GM23338 (cell line): ENCODE measurements at regions not wholly inside any gene's neighbourhood (a gene's known extent, or its start where the extent isn't known, plus 50 kb on each side); places are given as distances from the start of the nearest gene placed in this dataset.

Source experiments
- ATAC-seq: fragments of 200-7000 bp; cut with Tn5 transposase; 3 replicates; pipeline ENCODE4 v1.9.1; 2020
- DNase-seq: peaks from one replicate; pipeline ENCODE4 v3.0.0-alpha.2; 2015; ENCODE audit warnings: low spot score
- H2AFZ ChIP-seq: fragments of 200-600 bp; sonication (generic); 2 replicates; pipeline ENCODE4 v1.8.0; 2016; ENCODE audit warnings: antibody characterized with exemption, mild to moderate bottlenecking, moderate library complexity
- H3F3A ChIP-seq: fragments of 200-600 bp; sonication (generic); replicated peaks from 2 replicates; pipeline ENCODE4 v1.8.0; 2017; ENCODE audit warnings: antibody characterized with exemption, mixed run types, low read depth
- H3K27ac ChIP-seq: fragments of 200-600 bp; sonication (generic); 2 replicates; pipeline ENCODE4 v1.6.1; 2016; ENCODE audit warnings: low read depth
- H3K27me3 ChIP-seq: fragments of 200-600 bp; sonication (generic); 2 replicates; pipeline ENCODE4 v1.8.0; 2016; ENCODE audit warnings: mild to moderate bottlenecking, mixed run types, moderate library complexity; ENCODE audit not compliant: insufficient read depth
- H3K36me3 ChIP-seq: fragments of 200-600 bp; sonication (generic); 2 replicates; pipeline ENCODE4 v1.8.0; 2016; ENCODE audit warnings: mild to moderate bottlenecking; ENCODE audit not compliant: insufficient read depth
- H3K4me1 ChIP-seq: fragments of 200-600 bp; sonication (generic); 2 replicates; pipeline ENCODE4 v1.8.0; 2016; ENCODE audit warnings: mild to moderate bottlenecking, moderate library complexity; ENCODE audit not compliant: insufficient read depth
- H3K4me2 ChIP-seq: fragments of 200-600 bp; sonication (generic); 2 replicates; pipeline ENCODE4 v1.7.1; 2017; ENCODE audit warnings: mixed run types
- H3K4me3 ChIP-seq: fragments of 200-600 bp; sonication (generic); 2 replicates; pipeline ENCODE4 v1.6.1; 2016; ENCODE audit warnings: mixed run types
- H3K79me2 ChIP-seq: fragments of 200-600 bp; sonication (generic); replicated peaks from 2 replicates; pipeline ENCODE4 v1.8.0; 2017; ENCODE audit warnings: mild to moderate bottlenecking; ENCODE audit not compliant: insufficient read depth
- H3K9me2 ChIP-seq: fragments of 200-600 bp; sonication (generic); 2 replicates; pipeline ENCODE4 v1.8.0; 2017; ENCODE audit not compliant: insufficient read depth
- H4K20me1 ChIP-seq: fragments of 200-600 bp; sonication (generic); replicated peaks from 2 replicates; pipeline ENCODE4 v1.8.0; 2017; ENCODE audit warnings: mild to moderate bottlenecking; ENCODE audit not compliant: insufficient read depth
- H3K27ac Mint-ChIP-seq: 2 replicates; pipeline ENCODE4 v1.8.0; 2020; ENCODE audit warnings: inconsistent platforms, mild to moderate bottlenecking, moderate library complexity, mixed read lengths
- H3K27me3 Mint-ChIP-seq: 3 replicates; pipeline ENCODE4 v1.8.0; 2022; ENCODE audit warnings: low read depth, mild to moderate bottlenecking, moderate library complexity, mixed read lengths, inconsistent platforms; ENCODE audit not compliant: insufficient read depth, poor library complexity
- H3K36me3 Mint-ChIP-seq: 3 replicates; pipeline ENCODE4 v1.8.0; 2021; ENCODE audit warnings: low read depth, mild to moderate bottlenecking, inconsistent platforms, moderate library complexity, mixed read lengths
- H3K4me1 Mint-ChIP-seq: 3 replicates; pipeline ENCODE4 v1.8.0; 2020; ENCODE audit warnings: mild to moderate bottlenecking, inconsistent platforms, mixed read lengths
- H3K4me3 Mint-ChIP-seq: 3 replicates; pipeline ENCODE4 v1.8.0; 2021; ENCODE audit warnings: moderate library complexity, mild to moderate bottlenecking, inconsistent platforms, mixed read lengths
- H3K9me3 Mint-ChIP-seq: 3 replicates; pipeline ENCODE4 v1.8.0; 2020; ENCODE audit warnings: moderate library complexity, mild to moderate bottlenecking, inconsistent platforms, mixed read lengths
- CREB1 ChIP-seq: fragments of 250-450 bp; sonication (Bioruptor Pico); IDR thresholded peaks from 2 replicates; pipeline ENCODE4 v1.5.0; 2020; ENCODE audit warnings: low read depth, mild to moderate bottlenecking, moderate library complexity
- ETS1 ChIP-seq: IDR thresholded peaks from 2 replicates; pipeline ENCODE4 v1.6.1; 2016; ENCODE audit warnings: antibody characterized with exemption
- EZH2 ChIP-seq: fragments of 200-600 bp; sonication (generic); IDR thresholded peaks from one replicate; pipeline ENCODE4 v1.8.0; 2017; ENCODE audit warnings: antibody characterized with exemption, mild to moderate bottlenecking, low read depth; ENCODE audit not compliant: unreplicated experiment
- EZH2phosphoT487 ChIP-seq: fragments of 200-600 bp; sonication (generic); IDR thresholded peaks from one replicate; pipeline ENCODE4 v1.8.1; 2018; ENCODE audit warnings: antibody characterized with exemption; ENCODE audit not compliant: unreplicated experiment
- JUNB ChIP-seq: IDR thresholded peaks from one replicate; pipeline ENCODE4 v1.6.1; 2016; ENCODE audit warnings: antibody characterized with exemption; ENCODE audit not compliant: unreplicated experiment
- NANOG ChIP-seq: IDR thresholded peaks from 2 replicates; pipeline ENCODE4 v1.6.1; 2016; ENCODE audit warnings: antibody characterized with exemption, borderline replicate concordance
- POLR2AphosphoS5 ChIP-seq: IDR thresholded peaks from 2 replicates; pipeline ENCODE4 v1.6.1; 2016; ENCODE audit warnings: antibody characterized with exemption, low read depth
- STAT1 ChIP-seq: IDR thresholded peaks from one replicate; pipeline ENCODE4 v1.6.1; 2016; ENCODE audit warnings: antibody characterized with exemption; ENCODE audit not compliant: unreplicated experiment
- ZNF114 ChIP-seq: fragments of 250-450 bp; sonication (Bioruptor Pico); IDR thresholded peaks from 2 replicates; pipeline ENCODE4 v1.5.0; 2020; ENCODE audit warnings: mild to moderate bottlenecking, moderate library complexity
- ZNF331 ChIP-seq: fragments of 250-450 bp; sonication (Bioruptor Pico); IDR thresholded peaks from 2 replicates; pipeline ENCODE4 v1.5.0; 2020; ENCODE audit warnings: low read depth, mild to moderate bottlenecking, moderate library complexity
- ZNF462 ChIP-seq: fragments of 250-450 bp; sonication (Bioruptor Pico); IDR thresholded peaks from 2 replicates; pipeline ENCODE4 v1.5.0; 2020; ENCODE audit warnings: mild to moderate bottlenecking, moderate library complexity
- TF ChIP-seq, protein P1 (sequence below): IDR thresholded peaks from one replicate; pipeline ENCODE4 v1.6.1; 2018; ENCODE audit warnings: antibody characterized with exemption; ENCODE audit not compliant: unreplicated experiment
- TF ChIP-seq, protein P2 (sequence below), 2 experiments: fragments of 200-600 bp in 1 of 2; sonication (generic) in 1 of 2; conservative IDR thresholded peaks; 2 replicates each; pipeline versions ENCODE4 v1.5.1 to v1.6.1; 2016 to 2017; ENCODE audit warnings: antibody characterized with exemption in 2 of 2, low read depth in 2 of 2, mild to moderate bottlenecking in 2 of 2, moderate library complexity in 1 of 2

DNA sequence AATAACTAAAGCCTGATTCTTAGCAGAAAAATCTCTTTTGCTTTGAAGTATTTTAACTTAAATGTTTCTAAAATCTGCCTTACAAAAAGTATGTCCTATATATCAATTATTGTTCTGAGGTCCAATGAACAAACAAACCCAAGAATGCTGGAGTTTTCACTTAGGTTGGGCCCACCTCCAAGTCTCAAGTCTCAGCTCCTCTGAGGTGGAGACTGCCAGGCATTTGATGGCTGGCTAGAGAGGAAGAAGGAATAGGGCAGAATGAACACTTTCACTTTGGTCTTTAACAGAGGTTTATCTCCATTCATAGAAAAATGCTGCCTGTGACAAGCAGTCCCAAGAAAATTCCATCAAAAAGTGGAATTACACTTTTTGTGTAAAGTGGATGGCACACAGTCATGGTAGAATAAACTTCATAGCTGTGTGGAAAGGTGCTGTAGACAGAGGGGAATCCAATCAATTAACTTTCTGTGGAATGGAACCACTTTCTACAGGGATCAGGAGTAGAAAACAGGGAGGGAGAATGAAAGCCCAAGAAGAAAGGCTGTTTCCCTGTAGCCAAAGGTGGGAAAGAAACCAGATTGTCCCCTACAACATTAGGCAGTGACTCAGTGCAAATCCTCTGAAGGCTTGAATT, 349.4 kb upstream of the RUNX1 start:
- Mint-ChIP-seq H3K27ac (no peak overlapping the region), H3K9me3 (no peaks in the 10 kb centered on the region), H3K4me1 (peaks cover 23% of the 10 kb centered on the region), H3K4me3 (no peak overlapping the region), H3K27me3 (no peaks in the 10 kb centered on the region), H3K36me3 (no peaks in the 10 kb centered on the region)
- no peak overlapping the region for H3K27ac ChIP-seq
- ATAC-seq = no peak
- TF ChIP-seq JUNB = no peak
- TF ChIP-seq, protein P1, sequence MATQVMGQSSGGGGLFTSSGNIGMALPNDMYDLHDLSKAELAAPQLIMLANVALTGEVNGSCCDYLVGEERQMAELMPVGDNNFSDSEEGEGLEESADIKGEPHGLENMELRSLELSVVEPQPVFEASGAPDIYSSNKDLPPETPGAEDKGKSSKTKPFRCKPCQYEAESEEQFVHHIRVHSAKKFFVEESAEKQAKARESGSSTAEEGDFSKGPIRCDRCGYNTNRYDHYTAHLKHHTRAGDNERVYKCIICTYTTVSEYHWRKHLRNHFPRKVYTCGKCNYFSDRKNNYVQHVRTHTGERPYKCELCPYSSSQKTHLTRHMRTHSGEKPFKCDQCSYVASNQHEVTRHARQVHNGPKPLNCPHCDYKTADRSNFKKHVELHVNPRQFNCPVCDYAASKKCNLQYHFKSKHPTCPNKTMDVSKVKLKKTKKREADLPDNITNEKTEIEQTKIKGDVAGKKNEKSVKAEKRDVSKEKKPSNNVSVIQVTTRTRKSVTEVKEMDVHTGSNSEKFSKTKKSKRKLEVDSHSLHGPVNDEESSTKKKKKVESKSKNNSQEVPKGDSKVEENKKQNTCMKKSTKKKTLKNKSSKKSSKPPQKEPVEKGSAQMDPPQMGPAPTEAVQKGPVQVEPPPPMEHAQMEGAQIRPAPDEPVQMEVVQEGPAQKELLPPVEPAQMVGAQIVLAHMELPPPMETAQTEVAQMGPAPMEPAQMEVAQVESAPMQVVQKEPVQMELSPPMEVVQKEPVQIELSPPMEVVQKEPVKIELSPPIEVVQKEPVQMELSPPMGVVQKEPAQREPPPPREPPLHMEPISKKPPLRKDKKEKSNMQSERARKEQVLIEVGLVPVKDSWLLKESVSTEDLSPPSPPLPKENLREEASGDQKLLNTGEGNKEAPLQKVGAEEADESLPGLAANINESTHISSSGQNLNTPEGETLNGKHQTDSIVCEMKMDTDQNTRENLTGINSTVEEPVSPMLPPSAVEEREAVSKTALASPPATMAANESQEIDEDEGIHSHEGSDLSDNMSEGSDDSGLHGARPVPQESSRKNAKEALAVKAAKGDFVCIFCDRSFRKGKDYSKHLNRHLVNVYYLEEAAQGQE = no peak
- TF ChIP-seq ZNF462 = no peak
- no peak for TF ChIP-seq ETS1
- TF ChIP-seq, protein P2, sequence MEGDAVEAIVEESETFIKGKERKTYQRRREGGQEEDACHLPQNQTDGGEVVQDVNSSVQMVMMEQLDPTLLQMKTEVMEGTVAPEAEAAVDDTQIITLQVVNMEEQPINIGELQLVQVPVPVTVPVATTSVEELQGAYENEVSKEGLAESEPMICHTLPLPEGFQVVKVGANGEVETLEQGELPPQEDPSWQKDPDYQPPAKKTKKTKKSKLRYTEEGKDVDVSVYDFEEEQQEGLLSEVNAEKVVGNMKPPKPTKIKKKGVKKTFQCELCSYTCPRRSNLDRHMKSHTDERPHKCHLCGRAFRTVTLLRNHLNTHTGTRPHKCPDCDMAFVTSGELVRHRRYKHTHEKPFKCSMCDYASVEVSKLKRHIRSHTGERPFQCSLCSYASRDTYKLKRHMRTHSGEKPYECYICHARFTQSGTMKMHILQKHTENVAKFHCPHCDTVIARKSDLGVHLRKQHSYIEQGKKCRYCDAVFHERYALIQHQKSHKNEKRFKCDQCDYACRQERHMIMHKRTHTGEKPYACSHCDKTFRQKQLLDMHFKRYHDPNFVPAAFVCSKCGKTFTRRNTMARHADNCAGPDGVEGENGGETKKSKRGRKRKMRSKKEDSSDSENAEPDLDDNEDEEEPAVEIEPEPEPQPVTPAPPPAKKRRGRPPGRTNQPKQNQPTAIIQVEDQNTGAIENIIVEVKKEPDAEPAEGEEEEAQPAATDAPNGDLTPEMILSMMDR (conservative IDR thresholded peaks at IDR 0.05; ENCODE audit: low read depth in 2 of 2) = no peak
- TF ChIP-seq POLR2AphosphoS5 = no peak
- no peak for TF ChIP-seq CREB1 (CRISPR knock-in tag)
- TF ChIP-seq EZH2 = no peak
- no peak for TF ChIP-seq NANOG
- no peak for TF ChIP-seq ZNF114 (CRISPR knock-in tag)
- TF ChIP-seq ZNF331 (CRISPR knock-in tag) = no peak
- TF ChIP-seq EZH2phosphoT487 = no peak
- TF ChIP-seq STAT1 = no peak
- H3F3A ChIP-seq = no peaks in the 10 kb centered on the region
- H3K4me2 ChIP-seq = no peak overlapping the region
- H3K9me2 ChIP-seq = peaks cover 15% of the 10 kb centered on the region; the same call in 1 of the 2 replicates
- H3K27me3 ChIP-seq = no peaks in the 10 kb centered on the region
- no peak overlapping the region for H3K4me3 ChIP-seq
- no peak for DNase-seq
- peaks cover 3% of the 10 kb centered on the region for H3K4me1 ChIP-seq
- H4K20me1 ChIP-seq = no peaks in the 10 kb centered on the region
- H2AFZ ChIP-seq = peak overlapping the region; percentile 12; the same call in 1 of the 2 replicates
- H3K79me2 ChIP-seq = no peaks in the 10 kb centered on the region
- no peaks in the 10 kb centered on the region for H3K36me3 ChIP-seq
